Hepatocyte (in vitro differentiated cells): ENCODE measurements at regions not wholly inside any gene's neighbourhood (a gene's known extent, or its start where the extent isn't known, plus 50 kb on each side); places are given as distances from the start of the nearest gene placed in this dataset. TPM values are rescaled to one million over a fixed set of nuclear protein-coding genes. Genes with fewer than 3 reads are reported as not detected.
A peak's percentile ranks its signal among the peaks of the same experiment; 100 is the strongest.

Experiments
- DNase-seq: peaks from one replicate; pipeline ENCODE4 v3.0.0-alpha.2; 2016; ENCODE audit warnings: low spot score
- H2AFZ ChIP-seq: fragments of 200-600 bp; sonication (generic); 2 replicates; pipeline ENCODE4 v1.6.0; 2016; ENCODE audit warnings: antibody characterized with exemption, mild to moderate bottlenecking
- H3K27ac ChIP-seq: fragments of 200-600 bp; sonication (generic); 2 replicates; pipeline ENCODE4 v1.5.1; 2016; ENCODE audit warnings: mild to moderate bottlenecking
- H3K27me3 ChIP-seq: fragments of 200-600 bp; sonication (generic); 2 replicates; pipeline ENCODE4 v1.6.1; 2016
- H3K36me3 ChIP-seq: fragments of 200-600 bp; sonication (generic); replicated peaks from 2 replicates; pipeline ENCODE4 v1.5.1; 2016; ENCODE audit warnings: low read depth; ENCODE audit not compliant: insufficient read depth
- H3K4me1 ChIP-seq: fragments of 200-600 bp; sonication (generic); 2 replicates; pipeline ENCODE4 v1.5.1; 2016; ENCODE audit warnings: mild to moderate bottlenecking, moderate library complexity; ENCODE audit not compliant: insufficient read depth
- H3K4me2 ChIP-seq: fragments of 200-600 bp; sonication (generic); 2 replicates; pipeline ENCODE4 v1.6.0; 2016
- H3K4me3 ChIP-seq: fragments of 200-600 bp; sonication (generic); 2 replicates; pipeline ENCODE4 v1.5.1; 2016; ENCODE audit warnings: mild to moderate bottlenecking
- H3K79me2 ChIP-seq: fragments of 200-600 bp; sonication (generic); 2 replicates; pipeline ENCODE4 v1.6.0; 2017; ENCODE audit warnings: mild to moderate bottlenecking
- H3K9me2 ChIP-seq: fragments of 200-600 bp; sonication (generic); replicated peaks from 2 replicates; pipeline ENCODE4 v1.6.0; 2017; ENCODE audit warnings: mild to moderate bottlenecking; ENCODE audit not compliant: insufficient read depth
- H3K9me3 ChIP-seq: fragments of 200-600 bp; sonication (generic); 2 replicates; pipeline ENCODE4 v1.5.1; 2016; ENCODE audit warnings: low read depth, mild to moderate bottlenecking
- H4K20me1 ChIP-seq: fragments of 200-600 bp; sonication (generic); 2 replicates; pipeline ENCODE4 v1.6.0; 2016; ENCODE audit warnings: mild to moderate bottlenecking; ENCODE audit not compliant: insufficient read depth, poor library complexity, severe bottlenecking
- EZH2 ChIP-seq: fragments of 200-600 bp; sonication (generic); IDR thresholded peaks from 2 replicates; pipeline ENCODE4 v1.6.1; 2016; ENCODE audit warnings: antibody characterized with exemption, mild to moderate bottlenecking, borderline replicate concordance
- EZH2phosphoT487 ChIP-seq: fragments of 200-600 bp; sonication (generic); IDR thresholded peaks from one replicate; pipeline ENCODE4 v1.6.1; 2018; ENCODE audit warnings: antibody characterized with exemption, mild to moderate bottlenecking, low read depth, moderate library complexity; ENCODE audit not compliant: unreplicated experiment, severe bottlenecking
- WGBS: methylation state at CpG from one replicate; pipeline ENCODE4 v1.1.6; 2016; ENCODE audit warnings: low lambda C conversion rate; ENCODE audit errors: missing lambda C conversion rate; 5-methylcytosine and 5-hydroxymethylcytosine counted together
- small RNA-seq: library from RNA; depleted of rRNA; stranded (forward); fragments of <200 nt; gene quantifications from one replicate; pipeline ENCODE3, GENCODE V24; 2014
- TF ChIP-seq, protein P1 (sequence below): fragments of 200-600 bp; sonication (generic); IDR thresholded peaks from 2 replicates; pipeline ENCODE4 v1.5.1; 2016; ENCODE audit warnings: antibody characterized with exemption, mild to moderate bottlenecking; ENCODE audit not compliant: poor library complexity

DNA sequence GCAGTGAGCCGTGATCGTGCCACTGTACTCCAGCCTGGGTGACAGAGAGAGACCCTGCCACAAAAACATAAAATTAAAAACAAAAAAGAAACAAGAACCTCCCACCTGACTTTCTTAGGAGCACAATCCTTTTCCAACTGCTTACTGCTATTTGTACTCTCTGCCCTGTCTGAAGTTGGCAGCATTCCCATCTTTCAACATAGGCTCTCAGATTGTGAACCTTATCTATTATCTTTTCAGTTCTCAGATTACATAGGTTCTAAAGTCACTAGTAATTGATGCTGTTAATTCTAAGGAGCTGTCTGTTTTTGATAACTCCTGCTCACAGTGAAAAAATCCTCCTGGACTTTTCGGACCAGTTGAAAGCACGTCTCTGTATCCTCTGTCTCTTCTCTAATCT lies 812.2 kb upstream of the CT83 start:
- Histone ChIP-seq H4K20me1 (no peaks in the 10 kb centered on the region), H3K4me3 (no peak overlapping the region), H3K9me3 (no peaks in the 10 kb centered on the region), H3K9me2 (no peaks in the 10 kb centered on the region), H2AFZ (no peak overlapping the region), H3K27me3 (no peaks in the 10 kb centered on the region), H3K79me2 (no peaks in the 10 kb centered on the region), H3K4me1 (no peaks in the 10 kb centered on the region), H3K27ac (no peak overlapping the region), H3K4me2 (no peak overlapping the region), H3K36me3 (no peaks in the 10 kb centered on the region)
- peak; percentile 4 for DNase-seq
- 30% methylated on average over 4 of the region's 4 CpGs for WGBS
- TF ChIP-seq, protein P1, sequence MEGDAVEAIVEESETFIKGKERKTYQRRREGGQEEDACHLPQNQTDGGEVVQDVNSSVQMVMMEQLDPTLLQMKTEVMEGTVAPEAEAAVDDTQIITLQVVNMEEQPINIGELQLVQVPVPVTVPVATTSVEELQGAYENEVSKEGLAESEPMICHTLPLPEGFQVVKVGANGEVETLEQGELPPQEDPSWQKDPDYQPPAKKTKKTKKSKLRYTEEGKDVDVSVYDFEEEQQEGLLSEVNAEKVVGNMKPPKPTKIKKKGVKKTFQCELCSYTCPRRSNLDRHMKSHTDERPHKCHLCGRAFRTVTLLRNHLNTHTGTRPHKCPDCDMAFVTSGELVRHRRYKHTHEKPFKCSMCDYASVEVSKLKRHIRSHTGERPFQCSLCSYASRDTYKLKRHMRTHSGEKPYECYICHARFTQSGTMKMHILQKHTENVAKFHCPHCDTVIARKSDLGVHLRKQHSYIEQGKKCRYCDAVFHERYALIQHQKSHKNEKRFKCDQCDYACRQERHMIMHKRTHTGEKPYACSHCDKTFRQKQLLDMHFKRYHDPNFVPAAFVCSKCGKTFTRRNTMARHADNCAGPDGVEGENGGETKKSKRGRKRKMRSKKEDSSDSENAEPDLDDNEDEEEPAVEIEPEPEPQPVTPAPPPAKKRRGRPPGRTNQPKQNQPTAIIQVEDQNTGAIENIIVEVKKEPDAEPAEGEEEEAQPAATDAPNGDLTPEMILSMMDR, result no peak
- TF ChIP-seq EZH2phosphoT487, result no peak
- TF ChIP-seq EZH2, result no peak

Small RNAs in the stretch of these regions (small RNA-seq; reads per million reads assigned to genes)
- not detected for gene AC005002.2
